A549 (cell line): ENCODE measurements at regions not wholly inside any gene's neighbourhood (a gene's known extent, or its start where the extent isn't known, plus 50 kb on each side); places are given as distances from the start of the nearest gene placed in this dataset.

ENCODE experiments used
- CBX2 ChIP-seq: fragments of 200-600 bp; sonication (generic); IDR thresholded peaks from 2 replicates; pipeline ENCODE4 v1.6.1; 2016; ENCODE audit warnings: low read depth, mild to moderate bottlenecking, borderline replicate concordance
- CEBPB ChIP-seq, 2 experiments: fragments of >200 bp in 1 of 2; sonication (Bioruptor Twin) in 1 of 2; formaldehyde crosslinking in 1 of 2; IDR thresholded peaks; 2 replicates each; pipeline ENCODE4 v1.6.1; 2012 to 2016
- CTCF ChIP-seq: fragments of >200 bp; sonication (Bioruptor Twin); formaldehyde crosslinking; IDR thresholded peaks from 3 replicates; pipeline ENCODE4 v1.5.1; 2016
- EP300 ChIP-seq, 2 experiments: fragments of >200 bp; sonication (Bioruptor Twin); formaldehyde crosslinking; IDR thresholded peaks; 2 replicates in 1 of 2; 3 replicates in 1 of 2; pipeline ENCODE4 v1.6.1; 2016 to 2017
- JUN ChIP-seq, 2 experiments: fragments of >200 bp; sonication (Bioruptor Twin); formaldehyde crosslinking; IDR thresholded peaks; 2 replicates in 1 of 2; 3 replicates in 1 of 2; pipeline ENCODE4 v1.6.1; 2016 to 2017
- RCOR1 ChIP-seq: fragments of 150-350 bp; IDR thresholded peaks from 2 replicates; pipeline ENCODE4 v1.6.1; 2014; ENCODE audit warnings: antibody characterized with exemption, low read length, low read depth
- RFX5 ChIP-seq: fragments of 450-650 bp; IDR thresholded peaks from 2 replicates; pipeline ENCODE4 v1.7.1; 2014; ENCODE audit warnings: antibody characterized with exemption, mild to moderate bottlenecking, moderate library complexity
- SMC3 ChIP-seq: fragments of >200 bp; sonication (Bioruptor Twin); formaldehyde crosslinking; IDR thresholded peaks from 3 replicates; pipeline ENCODE4 v1.6.1; 2018; ENCODE audit warnings: inconsistent platforms
- SREBF2 ChIP-seq: fragments of 450-650 bp; IDR thresholded peaks from 2 replicates; pipeline ENCODE4 v1.6.1; 2014; ENCODE audit warnings: mild to moderate bottlenecking, moderate library complexity
- TF ChIP-seq, protein P1 (sequence below): IDR thresholded peaks from 2 replicates; pipeline ENCODE4 v1.6.1; 2012; ENCODE audit warnings: low read depth, borderline replicate concordance
- TF ChIP-seq, protein P2 (sequence below): fragments of 450-650 bp; IDR thresholded peaks from 2 replicates; pipeline ENCODE4 v1.6.1; 2014; ENCODE audit warnings: antibody characterized with exemption

DNA sequence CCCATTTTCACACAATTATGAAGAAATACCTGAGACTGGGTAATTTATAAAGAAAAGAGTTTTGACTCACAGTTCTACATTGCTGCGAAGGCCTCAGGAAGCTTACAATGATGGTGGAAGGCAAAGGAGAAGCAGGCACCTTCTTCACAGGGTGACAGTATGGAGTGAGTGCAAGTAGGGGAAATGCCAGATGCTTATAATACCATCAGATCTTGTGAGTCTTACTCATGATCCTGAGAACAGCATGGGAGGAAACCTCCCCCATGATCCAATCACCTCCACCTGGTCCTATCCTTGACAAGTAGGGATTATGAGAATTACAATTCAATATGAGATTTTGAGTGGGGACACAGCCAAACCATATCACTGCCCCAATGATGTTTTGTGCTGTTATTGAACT, 189.3 kb upstream of the CRY1 start:
- no peak for TF ChIP-seq CBX2
- TF ChIP-seq, protein P1, sequence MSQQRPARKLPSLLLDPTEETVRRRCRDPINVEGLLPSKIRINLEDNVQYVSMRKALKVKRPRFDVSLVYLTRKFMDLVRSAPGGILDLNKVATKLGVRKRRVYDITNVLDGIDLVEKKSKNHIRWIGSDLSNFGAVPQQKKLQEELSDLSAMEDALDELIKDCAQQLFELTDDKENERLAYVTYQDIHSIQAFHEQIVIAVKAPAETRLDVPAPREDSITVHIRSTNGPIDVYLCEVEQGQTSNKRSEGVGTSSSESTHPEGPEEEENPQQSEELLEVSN = no peak
- no peak for TF ChIP-seq RFX5
- no peak for TF ChIP-seq RCOR1
- TF ChIP-seq EP300 (IDR thresholded peaks at IDR 0.05) = no peak
- TF ChIP-seq CEBPB (IDR thresholded peaks at IDR 0.05) = no peak
- TF ChIP-seq SREBF2 = no peak
- TF ChIP-seq, protein P2, sequence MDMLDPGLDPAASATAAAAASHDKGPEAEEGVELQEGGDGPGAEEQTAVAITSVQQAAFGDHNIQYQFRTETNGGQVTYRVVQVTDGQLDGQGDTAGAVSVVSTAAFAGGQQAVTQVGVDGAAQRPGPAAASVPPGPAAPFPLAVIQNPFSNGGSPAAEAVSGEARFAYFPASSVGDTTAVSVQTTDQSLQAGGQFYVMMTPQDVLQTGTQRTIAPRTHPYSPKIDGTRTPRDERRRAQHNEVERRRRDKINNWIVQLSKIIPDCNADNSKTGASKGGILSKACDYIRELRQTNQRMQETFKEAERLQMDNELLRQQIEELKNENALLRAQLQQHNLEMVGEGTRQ = no peak
- TF ChIP-seq SMC3 = no peak
- no peak for TF ChIP-seq JUN (IDR thresholded peaks at IDR 0.05)
- no peak for TF ChIP-seq CTCF
